Hepatocyte (in vitro differentiated cells): ENCODE measurements at regions not wholly inside any gene's neighbourhood (a gene's known extent, or its start where the extent isn't known, plus 50 kb on each side); places are given as distances from the start of the nearest gene placed in this dataset.

Source experiments
- DNase-seq: peaks from one replicate; pipeline ENCODE4 v3.0.0-alpha.2; 2016; ENCODE audit warnings: low spot score
- H2AFZ ChIP-seq: fragments of 200-600 bp; sonication (generic); 2 replicates; pipeline ENCODE4 v1.6.0; 2016; ENCODE audit warnings: antibody characterized with exemption, mild to moderate bottlenecking
- H3K27ac ChIP-seq: fragments of 200-600 bp; sonication (generic); 2 replicates; pipeline ENCODE4 v1.5.1; 2016; ENCODE audit warnings: mild to moderate bottlenecking
- H3K27me3 ChIP-seq: fragments of 200-600 bp; sonication (generic); 2 replicates; pipeline ENCODE4 v1.6.1; 2016
- H3K36me3 ChIP-seq: fragments of 200-600 bp; sonication (generic); replicated peaks from 2 replicates; pipeline ENCODE4 v1.5.1; 2016; ENCODE audit warnings: low read depth; ENCODE audit not compliant: insufficient read depth
- H3K4me1 ChIP-seq: fragments of 200-600 bp; sonication (generic); 2 replicates; pipeline ENCODE4 v1.5.1; 2016; ENCODE audit warnings: mild to moderate bottlenecking, moderate library complexity; ENCODE audit not compliant: insufficient read depth
- H3K4me2 ChIP-seq: fragments of 200-600 bp; sonication (generic); 2 replicates; pipeline ENCODE4 v1.6.0; 2016
- H3K4me3 ChIP-seq: fragments of 200-600 bp; sonication (generic); 2 replicates; pipeline ENCODE4 v1.5.1; 2016; ENCODE audit warnings: mild to moderate bottlenecking
- H3K79me2 ChIP-seq: fragments of 200-600 bp; sonication (generic); 2 replicates; pipeline ENCODE4 v1.6.0; 2017; ENCODE audit warnings: mild to moderate bottlenecking
- H3K9me2 ChIP-seq: fragments of 200-600 bp; sonication (generic); replicated peaks from 2 replicates; pipeline ENCODE4 v1.6.0; 2017; ENCODE audit warnings: mild to moderate bottlenecking; ENCODE audit not compliant: insufficient read depth
- H3K9me3 ChIP-seq: fragments of 200-600 bp; sonication (generic); 2 replicates; pipeline ENCODE4 v1.5.1; 2016; ENCODE audit warnings: low read depth, mild to moderate bottlenecking
- H4K20me1 ChIP-seq: fragments of 200-600 bp; sonication (generic); 2 replicates; pipeline ENCODE4 v1.6.0; 2016; ENCODE audit warnings: mild to moderate bottlenecking; ENCODE audit not compliant: insufficient read depth, poor library complexity, severe bottlenecking
- CTCF ChIP-seq: fragments of 200-600 bp; sonication (generic); IDR thresholded peaks from 2 replicates; pipeline ENCODE4 v1.5.1; 2016; ENCODE audit warnings: antibody characterized with exemption, mild to moderate bottlenecking; ENCODE audit not compliant: poor library complexity
- EZH2 ChIP-seq: fragments of 200-600 bp; sonication (generic); IDR thresholded peaks from 2 replicates; pipeline ENCODE4 v1.6.1; 2016; ENCODE audit warnings: antibody characterized with exemption, mild to moderate bottlenecking, borderline replicate concordance
- EZH2phosphoT487 ChIP-seq: fragments of 200-600 bp; sonication (generic); IDR thresholded peaks from one replicate; pipeline ENCODE4 v1.6.1; 2018; ENCODE audit warnings: antibody characterized with exemption, mild to moderate bottlenecking, low read depth, moderate library complexity; ENCODE audit not compliant: unreplicated experiment, severe bottlenecking
- WGBS: methylation state at CpG from one replicate; pipeline ENCODE4 v1.1.6; 2016; ENCODE audit warnings: low lambda C conversion rate; ENCODE audit errors: missing lambda C conversion rate; 5-methylcytosine and 5-hydroxymethylcytosine counted together

- Histone ChIP-seq H3K4me3 (no peak overlapping the region), H3K36me3 (no peaks in the 10 kb centered on the region), H3K4me1 (no peaks in the 10 kb centered on the region), H3K27ac (no peak overlapping the region), H3K9me3 (peaks cover 9% of the 10 kb centered on the region), H3K79me2 (no peaks in the 10 kb centered on the region), H3K4me2 (no peak overlapping the region), H3K27me3 (no peaks in the 10 kb centered on the region), H3K9me2 (no peaks in the 10 kb centered on the region), H2AFZ (no peak overlapping the region), H4K20me1 (no peaks in the 10 kb centered on the region)
- TF ChIP-seq CTCF (no peak), EZH2 (no peak), EZH2phosphoT487 (no peak)
- WGBS, result 91% methylated on average over 5 of the region's 5 CpGs
- no peak for DNase-seq
Observed at GRCh38 chr15:39054128-39054732, 489.6 kb upstream of the RASGRP1 start.

GRCh38 chr15:39056357-39056756 lies 491.7 kb upstream of the RASGRP1 start:
- no peaks in the 10 kb centered on the region for H4K20me1 ChIP-seq
- no peak for DNase-seq
- 92% methylated on average over 1 of the region's 1 CpG for WGBS
- peak overlapping the region; percentile 45 for H3K27ac ChIP-seq
- H3K4me3 ChIP-seq, result no peak overlapping the region
- no peaks in the 10 kb centered on the region for H3K27me3 ChIP-seq
- no peaks in the 10 kb centered on the region for H3K9me2 ChIP-seq
- H3K36me3 ChIP-seq, result no peaks in the 10 kb centered on the region
- TF ChIP-seq EZH2phosphoT487 (no peak), CTCF (no peak), EZH2 (no peak)
- H2AFZ ChIP-seq, result no peak overlapping the region
- H3K9me3 ChIP-seq, result no peaks in the 10 kb centered on the region
- no peaks in the 10 kb centered on the region for H3K4me1 ChIP-seq
- H3K4me2 ChIP-seq, result no peak overlapping the region
- no peaks in the 10 kb centered on the region for H3K79me2 ChIP-seq

GRCh38 chr15:39058351-39059131 lies 493.9 kb upstream of the RASGRP1 start:
- TF ChIP-seq EZH2 (no peak), CTCF (no peak), EZH2phosphoT487 (no peak)
- Histone ChIP-seq H3K36me3 (no peaks in the 10 kb centered on the region), H2AFZ (no peak overlapping the region), H3K4me2 (no peak overlapping the region), H3K4me1 (peaks cover 5% of the 10 kb centered on the region), H3K27me3 (no peaks in the 10 kb centered on the region), H4K20me1 (no peaks in the 10 kb centered on the region), H3K27ac (no peak overlapping the region), H3K4me3 (no peak overlapping the region), H3K9me2 (no peaks in the 10 kb centered on the region), H3K9me3 (no peaks in the 10 kb centered on the region), H3K79me2 (no peaks in the 10 kb centered on the region)
- DNase-seq, result no peak
- WGBS, result 93% methylated on average over 6 of the region's 6 CpGs
